OCI-M2 (cell line): ENCODE measurements at regions not wholly inside any gene's neighbourhood (a gene's known extent, or its start where the extent isn't known, plus 50 kb on each side); places are given as distances from the start of the nearest gene placed in this dataset.

Source experiments
- DNase-seq: peaks from one replicate; lab custom pipeline; 2025; ENCODE audit not compliant: unreplicated experiment; lab: John Stamatoyannopoulos, UW

GRCh38 chr1:67582625-67583461, 102.2 kb upstream of the GADD45A start:
- DNase-seq, result no peak

GRCh38 chr1:67583462-67583950, 101.5 kb upstream of the GADD45A start:
- DNase-seq, result no peak

GRCh38 chr1:67584938-67585337, 100.1 kb upstream of the GADD45A start:
- no peak for DNase-seq

- no peak for DNase-seq
Observed at GRCh38 chr1:67586596-67586995, 98.4 kb upstream of the GADD45A start.

- no peak for DNase-seq
Observed at GRCh38 chr1:67588178-67588855, 96.7 kb upstream of the GADD45A start.

- no peak for DNase-seq
Observed at GRCh38 chr1:67589519-67590233, 95.3 kb upstream of the GADD45A start.

- no peak for DNase-seq
Observed at GRCh38 chr1:67590329-67590728, 94.7 kb upstream of the GADD45A start.

GRCh38 chr1:67594764-67595163, 90.2 kb upstream of the GADD45A start:
- DNase-seq, result no peak

- DNase-seq, result no peak
Observed at GRCh38 chr1:67596674-67597073, 88.3 kb upstream of the GADD45A start.

GRCh38 chr1:67597336-67597735, 87.7 kb upstream of the GADD45A start:
- DNase-seq, result no peak

- DNase-seq, result no peak
Observed at GRCh38 chr1:67599085-67599484, 85.9 kb upstream of the GADD45A start.

GRCh38 chr1:67601539-67601938, 83.5 kb upstream of the GADD45A start:
- DNase-seq, result no peak

- no peak for DNase-seq
Observed at GRCh38 chr1:67601955-67602354, 83.0 kb upstream of the GADD45A start.

GRCh38 chr1:67604778-67605177, 80.2 kb upstream of the GADD45A start:
- DNase-seq, result no peak

- DNase-seq, result no peak
Observed at GRCh38 chr1:67605209-67605780, 79.7 kb upstream of the GADD45A start.

- no peak for DNase-seq
Observed at GRCh38 chr1:67607286-67607685, 77.7 kb upstream of the GADD45A start.

- no peak for DNase-seq
Observed at GRCh38 chr1:67607699-67608098, 77.3 kb upstream of the GADD45A start.

- DNase-seq, result no peak
Observed at GRCh38 chr1:67608661-67609576, 76.1 kb upstream of the GADD45A start.

GRCh38 chr1:67609577-67610341, 75.2 kb upstream of the GADD45A start:
- no peak for DNase-seq

- DNase-seq, result no peak
Observed at GRCh38 chr1:67610450-67610849, 74.6 kb upstream of the GADD45A start.
